SK-N-DZ (cell line): ENCODE measurements at regions not wholly inside any gene's neighbourhood (a gene's known extent, or its start where the extent isn't known, plus 50 kb on each side); places are given as distances from the start of the nearest gene placed in this dataset.
"Not testable (repeated sequence)": the region's sequence is repeated elsewhere in the genome, so short reads cannot be mapped to it uniquely, and the experiment has no call there.

Experiments used
- DNase-seq: peaks from one replicate; pipeline ENCODE4 v3.0.0-alpha.2; 2015; ENCODE audit warnings: low spot score
- small RNA-seq, 2 experiments: library from RNA; depleted of rRNA; stranded (forward); fragments of <200 nt; gene quantifications; one replicate each; pipeline ENCODE3, GENCODE V24; 2014

DNA sequence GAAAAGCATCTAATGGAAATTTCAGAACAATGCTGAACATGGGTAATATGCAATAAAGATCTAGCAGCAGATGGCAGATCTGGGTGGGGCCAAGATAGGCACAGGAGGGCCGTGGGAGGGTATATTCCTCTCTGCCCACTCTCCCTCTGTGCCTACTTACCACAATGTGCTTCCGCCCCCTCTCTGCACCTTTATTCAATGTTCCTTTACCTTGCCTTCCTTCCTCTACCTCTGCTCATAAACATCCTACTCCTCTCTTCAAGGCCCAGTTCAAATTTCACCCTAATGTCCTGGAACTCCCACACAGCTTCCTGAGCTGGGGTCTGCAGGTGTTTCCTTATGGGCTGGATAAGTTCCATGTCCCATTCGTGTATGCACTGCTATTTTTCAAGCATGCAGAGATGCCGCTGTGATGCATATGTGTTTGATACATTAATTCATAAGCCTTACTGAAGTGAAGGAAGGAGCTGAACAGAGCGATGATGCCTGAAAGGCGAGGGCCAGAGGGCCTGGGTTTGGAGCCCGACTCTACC lies 65.6 kb upstream of the EDEM3 start:
- DNase-seq = no peak

- DNase-seq = no peak
Observed at GRCh38 chr1:184818646-184819045, 64.0 kb upstream of the EDEM3 start.

DNA sequence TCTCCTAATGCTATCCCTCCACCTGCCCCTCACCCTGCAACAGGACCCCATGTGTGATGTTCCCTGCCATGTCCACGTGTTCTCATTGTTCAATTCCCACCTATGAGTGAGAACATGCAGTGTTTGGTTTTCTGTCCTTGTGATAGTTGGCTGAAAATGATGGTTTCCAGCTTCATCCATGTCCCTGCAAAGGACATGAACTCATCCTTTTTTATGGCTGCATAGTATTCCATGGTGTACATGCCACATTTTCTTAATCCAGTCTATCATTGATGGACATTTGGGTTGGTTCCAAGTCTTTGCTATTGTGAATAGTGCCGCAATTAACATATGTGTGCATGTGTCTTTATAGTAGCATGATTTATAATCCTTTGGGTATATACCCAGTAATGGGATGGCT lies 62.3 kb upstream of the EDEM3 start:
- not testable (repeated sequence) for DNase-seq

DNA sequence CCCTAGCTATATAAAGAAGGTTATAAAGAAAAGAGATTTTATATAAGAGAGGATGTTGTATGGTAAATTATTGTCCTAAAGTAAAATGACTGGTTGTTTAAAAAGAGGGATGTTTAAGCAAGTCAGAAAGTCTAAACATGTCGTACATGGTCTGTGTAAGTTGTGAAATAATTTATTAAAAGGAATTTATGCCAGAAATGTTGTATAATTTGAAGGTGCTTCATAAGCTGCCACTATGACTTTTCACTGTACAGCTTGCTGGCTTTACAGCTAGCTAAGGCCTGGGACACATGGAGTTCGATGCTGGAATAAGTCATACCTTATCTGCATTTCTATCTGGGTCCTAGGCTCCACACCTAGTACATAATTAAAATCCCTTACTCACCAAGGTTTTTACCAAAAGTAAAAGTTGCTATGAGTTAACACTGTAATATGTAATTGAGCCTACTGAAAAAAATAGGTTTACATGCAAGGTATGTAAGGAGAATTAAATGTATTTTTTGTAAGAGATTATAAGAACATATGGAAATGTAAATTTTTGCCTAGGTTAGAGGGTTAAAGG lies 59.0 kb upstream of the EDEM3 start:
- DNase-seq = no peak

GRCh38 chr1:184811439-184812111 lies 56.9 kb upstream of the EDEM3 start:
- DNase-seq = no peak

DNA sequence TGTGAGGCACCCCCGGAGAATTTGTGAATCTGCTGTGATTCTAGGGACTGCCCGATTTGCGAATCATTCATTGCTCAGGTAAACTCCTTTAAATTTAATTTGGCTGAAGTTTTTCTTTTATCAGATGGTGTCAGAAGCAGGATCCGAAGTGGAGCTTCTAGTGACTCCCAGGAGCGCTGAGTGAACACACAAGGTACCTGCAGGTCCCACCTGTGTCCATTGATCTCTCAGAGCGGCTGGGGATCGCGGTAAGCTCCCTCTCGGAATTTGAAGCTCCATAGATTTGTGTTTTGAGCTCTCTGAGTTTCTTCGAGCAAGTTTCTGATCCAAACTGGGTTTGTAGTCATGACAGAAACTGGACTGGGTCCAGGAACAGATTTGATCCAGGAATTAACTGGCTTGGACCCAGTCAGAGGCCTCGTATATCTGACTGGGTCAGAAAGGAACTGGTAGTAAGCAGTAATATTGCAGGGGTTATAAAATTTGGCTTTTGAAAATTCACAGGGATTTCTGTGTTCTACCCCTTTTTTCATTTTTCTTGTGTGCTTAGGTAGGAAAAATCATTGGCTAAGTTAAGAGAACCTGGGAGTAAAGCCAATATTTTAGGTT lies 56.2 kb upstream of the EDEM3 start:
- no peak for DNase-seq

GRCh38 chr1:184806296-184806721 lies 51.7 kb upstream of the EDEM3 start:
- DNase-seq = no peak

DNA sequence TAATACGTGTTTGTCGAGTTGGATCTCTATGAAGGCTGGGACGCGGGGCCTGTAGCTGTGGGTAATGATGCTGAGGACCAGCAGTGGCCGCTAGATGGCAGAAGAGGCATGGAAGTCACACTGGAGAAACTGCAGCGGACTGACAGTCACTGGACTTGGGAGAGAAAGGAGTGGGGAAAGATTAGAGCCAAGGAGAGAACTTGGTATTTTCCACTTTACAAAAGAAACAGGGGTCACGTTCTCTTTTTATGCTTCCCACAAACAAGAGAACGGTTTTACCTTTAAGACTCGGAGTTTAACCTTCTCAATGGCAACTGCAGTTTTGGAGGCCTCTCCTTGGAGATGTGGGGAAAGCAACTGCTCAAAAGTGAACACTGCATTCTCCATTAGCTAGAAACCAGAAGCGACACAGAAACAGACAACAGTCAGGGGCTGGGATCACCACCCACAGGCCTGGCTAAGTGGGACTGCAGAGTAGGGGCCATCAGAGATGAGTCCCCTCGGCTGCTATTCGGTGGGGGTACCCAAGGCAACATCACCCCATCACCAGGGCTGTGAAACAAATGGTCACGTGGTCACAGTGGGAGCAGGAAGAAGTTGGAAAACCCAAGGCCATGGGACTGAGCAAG lies 51.1 kb upstream of the EDEM3 start:
- peak; percentile 78 for DNase-seq

Small RNAs in the stretch of these regions (small RNA-seq; reads per million reads assigned to genes)
- 0 to 0.09 reads per million in 2 experiments for gene RNU7-13P
